Thoracic aorta (tissue), 2 donors: ENCODE measurements at regions not wholly inside any gene's neighbourhood (a gene's known extent, or its start where the extent isn't known, plus 50 kb on each side); places are given as distances from the start of the nearest gene placed in this dataset.
"Not testable (repeated sequence)": the region's sequence is repeated elsewhere in the genome, so short reads cannot be mapped to it uniquely, and the experiment has no call there.

Source experiments
- ATAC-seq: fragments of 150-250 bp; one replicate; pipeline ENCODE4 v1.8.0; 2017; ENCODE audit warnings: low read depth; ENCODE audit not compliant: insufficient number of reproducible peaks, low FRiP score
- DNase-seq: peaks from one replicate; pipeline ENCODE4 v3.0.0-alpha.2; 2020; ENCODE audit warnings: low spot score
- H3K27ac ChIP-seq, 2 donors: fragments of 200-600 bp; sonication (generic); 1 replicate in 1 of 2; 2 replicates in 1 of 2; pipeline ENCODE4 v1.5.1; 2016; ENCODE audit warnings: mild to moderate bottlenecking in 2 of 2, moderate library complexity in 2 of 2
- H3K27me3 ChIP-seq: fragments of 200-600 bp; sonication (generic); replicated peaks from 2 replicates; pipeline ENCODE4 v1.6.0; 2016; ENCODE audit warnings: mild to moderate bottlenecking; ENCODE audit not compliant: insufficient read depth
- H3K36me3 ChIP-seq: fragments of 200-600 bp; sonication (generic); one replicate; pipeline ENCODE4 v1.5.1; 2016
- H3K4me1 ChIP-seq, 2 donors: fragments of 200-600 bp; sonication (generic); 1 replicate in 1 of 2; 2 replicates in 1 of 2; pipeline versions ENCODE4 v1.5.1 to v1.6.0; 2016; ENCODE audit warnings: low read depth in 2 of 2, mild to moderate bottlenecking in 1 of 2; ENCODE audit not compliant: control insufficient read depth in 1 of 2
- H3K4me3 ChIP-seq: fragments of 200-600 bp; sonication (generic); 2 replicates; pipeline ENCODE4 v1.5.1; 2016; ENCODE audit warnings: mild to moderate bottlenecking
- H3K9me3 ChIP-seq: fragments of 200-600 bp; sonication (generic); 2 replicates; pipeline ENCODE4 v1.5.1; 2016
- CTCF ChIP-seq: fragments of 200-600 bp; sonication (generic); IDR thresholded peaks from one replicate; pipeline ENCODE4 v1.5.1; 2019; ENCODE audit warnings: antibody characterized with exemption

GRCh38 chr14:85010186-85010585, 519.8 kb upstream of the FLRT2 start:
- no peaks in the 10 kb centered on the region for H3K27me3 ChIP-seq
- no peak overlapping the region for H3K27ac ChIP-seq
- DNase-seq (no peak), ATAC-seq (no peak)
- no peak overlapping the region for H3K4me3 ChIP-seq
- H3K4me1 ChIP-seq, result no peaks in the 10 kb centered on the region
- H3K36me3 ChIP-seq, result no peaks in the 10 kb centered on the region
- no peaks in the 10 kb centered on the region for H3K9me3 ChIP-seq
- TF ChIP-seq CTCF, result no peak

- DNase-seq (no peak), ATAC-seq (no peak)
- no peaks in the 10 kb centered on the region for H3K4me1 ChIP-seq
- no peaks in the 10 kb centered on the region for H3K9me3 ChIP-seq
- H3K4me3 ChIP-seq, result no peak overlapping the region
- H3K27me3 ChIP-seq, result no peaks in the 10 kb centered on the region
- no peak for TF ChIP-seq CTCF
- H3K36me3 ChIP-seq, result no peaks in the 10 kb centered on the region
- H3K27ac ChIP-seq, result no peak overlapping the region
Measured at GRCh38 chr14:85016496-85016895, 513.4 kb upstream of the FLRT2 start.

- not testable (repeated sequence) for H3K36me3 ChIP-seq, H3K4me3 ChIP-seq, H3K9me3 ChIP-seq, ATAC-seq, H3K4me1 ChIP-seq, DNase-seq, H3K27ac ChIP-seq, H3K27me3 ChIP-seq
Measured at GRCh38 chr14:85023866-85024265, 506.1 kb upstream of the FLRT2 start.

- no peak for DNase-seq
Measured at GRCh38 chr14:85024931-85025330, 505.0 kb upstream of the FLRT2 start.

GRCh38 chr14:85027681-85028370, 502.1 kb upstream of the FLRT2 start:
- no peak for ATAC-seq
- DNase-seq, result no peak
- no peaks in the 10 kb centered on the region for H3K36me3 ChIP-seq

More at GRCh38 chr14:85024931-85025330, 505.0 kb upstream of the FLRT2 start:
- Histone ChIP-seq H3K4me3 (no peak overlapping the region), H3K9me3 (no peaks in the 10 kb centered on the region), H3K4me1 (no peaks in the 10 kb centered on the region), H3K27ac (no peak overlapping the region), H3K36me3 (no peaks in the 10 kb centered on the region), H3K27me3 (no peaks in the 10 kb centered on the region)
- no peak for TF ChIP-seq CTCF
- ATAC-seq, result no peak

More at GRCh38 chr14:85027681-85028370, 502.1 kb upstream of the FLRT2 start:
- no peak overlapping the region for H3K27ac ChIP-seq
- H3K9me3 ChIP-seq, result no peaks in the 10 kb centered on the region
- TF ChIP-seq CTCF, result no peak
- H3K27me3 ChIP-seq, result no peaks in the 10 kb centered on the region
- no peaks in the 10 kb centered on the region for H3K4me1 ChIP-seq
- H3K4me3 ChIP-seq, result no peak overlapping the region
